ENCODE measurements at regions not wholly inside any gene's neighbourhood (a gene's known extent, or its start where the extent isn't known, plus 50 kb on each side); places are given as distances from the start of the nearest gene placed in this dataset.
"Not testable (repeated sequence)": the region's sequence is repeated elsewhere in the genome, so short reads cannot be mapped to it uniquely, and the experiment has no call there.

DNA sequence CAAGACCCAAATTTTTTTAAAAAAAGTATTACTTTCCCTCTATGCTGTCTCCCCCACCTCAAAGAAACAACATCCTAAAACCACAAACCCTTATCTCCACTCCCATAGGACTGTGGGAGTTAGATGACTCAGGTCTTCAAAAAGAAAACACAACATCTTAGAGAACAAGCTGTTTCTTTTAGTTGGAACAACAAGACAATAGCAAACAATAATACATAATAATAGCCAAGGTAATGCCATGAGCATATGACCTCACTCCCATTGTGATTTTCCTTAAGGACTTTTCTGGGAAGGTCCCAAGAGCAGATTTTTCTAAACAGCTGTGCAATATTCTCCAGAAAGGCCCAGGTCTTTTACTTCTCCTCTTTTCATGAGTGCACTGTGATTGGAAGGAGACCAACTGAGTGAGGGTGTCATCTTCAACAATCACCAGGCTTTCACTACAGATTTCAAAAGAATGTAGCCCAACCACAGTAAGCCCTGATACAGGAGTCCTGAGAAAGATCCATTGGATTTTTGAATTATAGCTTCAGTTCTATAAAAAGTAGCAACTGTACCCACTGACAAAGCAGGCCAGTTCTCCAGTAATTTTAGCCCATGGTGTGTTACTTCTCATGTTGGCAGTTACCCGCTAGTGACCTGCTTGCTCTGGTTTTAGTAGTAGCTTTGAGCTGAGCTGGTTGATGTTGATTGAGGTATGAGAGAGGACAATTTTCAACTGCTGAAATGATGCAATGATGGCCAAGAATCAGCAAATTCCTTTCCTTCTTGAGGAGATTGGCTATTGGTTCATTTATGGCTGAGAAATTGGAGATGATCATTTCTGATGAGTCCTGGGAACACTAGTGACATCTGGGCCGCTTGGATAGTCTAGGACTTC lies 144.5 kb upstream of the TCF4 start:
- DNase-seq (ENCODE audit: low spot score): no peak

DNA sequence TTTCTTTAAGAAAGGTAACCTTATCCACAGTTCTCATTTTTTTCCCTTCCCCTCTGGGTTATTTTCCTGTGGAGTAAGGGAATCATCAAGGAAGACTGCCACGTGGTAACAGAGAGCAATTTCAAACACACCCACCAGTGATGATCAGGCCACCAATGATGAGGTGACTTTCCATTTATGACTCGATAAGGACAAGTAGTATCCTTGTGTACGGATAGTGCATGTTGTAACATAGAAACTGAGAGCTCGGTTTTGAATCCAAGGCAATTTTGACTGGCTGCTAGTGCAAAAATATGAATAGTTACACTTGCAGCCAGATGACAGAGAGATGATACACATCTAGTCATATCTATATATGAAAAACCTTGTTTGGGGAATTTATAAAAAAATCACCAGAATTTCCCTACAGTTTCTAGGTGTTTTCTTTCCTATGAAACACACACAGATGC lies 143.6 kb upstream of the TCF4 start:
- no peak for DNase-seq (ENCODE audit: low spot score)

DNA sequence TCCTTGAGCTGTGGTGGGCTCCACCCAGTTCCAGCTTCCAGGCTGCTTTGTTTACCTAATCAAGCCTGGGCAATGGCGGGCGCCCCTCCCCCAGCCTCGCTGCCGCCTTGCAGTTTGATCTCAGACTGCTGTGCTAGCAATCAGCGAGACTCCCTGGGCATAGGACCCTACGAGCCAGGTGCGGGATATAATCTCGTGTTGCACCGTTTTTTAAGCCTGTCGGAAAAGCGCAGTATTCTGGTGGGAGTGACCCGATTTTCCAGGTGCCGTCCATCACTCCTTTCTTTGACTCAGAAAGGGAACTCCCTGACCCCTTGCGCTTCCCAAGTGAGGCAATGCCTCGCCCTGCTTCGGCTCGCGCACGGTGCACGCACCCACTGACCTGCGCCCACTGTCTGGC lies 133.0 kb upstream of the TCF4 start:
- DNase-seq (ENCODE audit: low spot score): not testable (repeated sequence)

DNA sequence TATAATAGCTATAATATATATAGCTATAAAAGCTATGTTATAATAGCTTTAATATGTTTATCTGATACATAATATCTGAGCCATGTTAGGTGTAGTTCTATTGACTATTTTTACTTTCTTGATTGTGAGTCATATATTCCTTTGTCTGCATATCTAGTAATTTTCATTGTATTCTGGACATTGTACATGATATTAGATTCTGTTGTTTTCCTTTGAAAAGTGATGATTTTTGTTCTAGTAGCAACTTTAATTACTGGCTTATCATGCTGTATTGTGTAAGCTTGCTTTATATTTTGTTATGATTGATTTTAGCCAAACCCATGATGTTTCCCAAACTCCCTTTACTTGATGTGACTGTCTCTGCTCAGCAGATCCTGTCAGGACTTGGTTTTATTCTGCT lies 125.7 kb upstream of the TCF4 start:
- DNase-seq (ENCODE audit: low spot score): no peak

DNA sequence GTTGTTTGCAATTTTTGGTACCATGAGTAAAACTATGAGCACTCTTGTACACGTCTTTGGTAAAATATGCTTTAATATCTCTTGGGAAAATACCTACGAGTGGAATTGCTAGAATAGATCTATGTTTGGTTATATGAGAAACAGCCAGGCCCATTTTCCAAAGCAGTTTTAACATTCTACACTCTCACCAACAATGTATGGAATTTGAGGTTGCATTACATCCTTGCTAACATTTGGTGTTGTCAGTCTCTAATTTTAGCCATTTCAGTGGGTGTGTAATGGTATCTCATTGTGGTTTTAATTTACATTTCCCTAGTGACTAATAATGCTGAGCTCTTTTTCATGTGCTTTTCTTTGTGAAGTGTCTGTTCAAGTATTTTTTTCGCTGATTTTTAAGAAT lies 118.9 kb upstream of the TCF4 start:
- no peak for DNase-seq (ENCODE audit: low spot score)

DNA sequence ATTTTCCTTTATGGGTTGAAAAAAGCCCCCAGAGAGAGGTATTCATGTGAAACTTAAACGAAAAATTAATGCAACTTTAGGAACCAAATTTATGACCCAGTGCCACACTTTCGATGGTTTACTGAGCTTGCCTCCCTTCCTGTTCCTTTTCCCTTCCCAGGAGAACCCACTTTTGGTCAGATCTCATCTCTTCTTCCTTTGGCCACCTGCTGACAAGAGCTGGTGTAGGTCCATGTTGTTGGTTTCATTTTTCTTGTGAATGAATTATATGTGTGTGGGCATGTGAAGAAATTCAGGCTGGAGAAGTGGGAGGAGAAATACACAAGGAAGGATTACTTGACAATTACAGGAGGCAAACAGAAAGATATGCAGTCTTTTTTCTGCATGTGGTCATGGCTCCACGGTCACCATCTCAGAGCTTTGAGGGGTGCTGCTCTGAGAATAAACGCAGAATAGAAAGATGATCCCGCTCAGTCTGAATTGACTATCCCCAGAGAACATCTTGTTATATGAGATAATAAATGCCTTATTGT lies 111.3 kb upstream of the TCF4 start:
- DNase-seq (ENCODE audit: low spot score): no peak

DNA sequence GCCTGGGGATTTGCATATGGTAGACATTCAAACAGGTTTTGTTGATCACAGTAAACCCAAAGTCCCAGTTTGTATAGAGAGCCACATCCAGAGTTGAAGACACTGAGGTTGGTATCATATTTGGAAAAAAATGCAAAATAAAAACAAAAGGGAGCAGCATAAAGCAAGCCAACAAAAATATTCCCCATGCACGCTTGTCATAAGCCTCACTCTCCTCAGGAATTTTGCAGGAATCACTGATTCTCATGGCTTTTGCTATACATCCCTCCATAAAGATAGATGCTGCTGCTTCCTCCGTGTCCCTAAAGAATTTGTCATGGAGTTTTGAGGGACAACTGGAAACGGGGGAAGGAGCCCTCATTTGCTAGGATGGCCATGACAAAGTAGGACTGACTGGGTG lies 108.8 kb upstream of the TCF4 start:
- no peak for DNase-seq (ENCODE audit: low spot score)

DNA sequence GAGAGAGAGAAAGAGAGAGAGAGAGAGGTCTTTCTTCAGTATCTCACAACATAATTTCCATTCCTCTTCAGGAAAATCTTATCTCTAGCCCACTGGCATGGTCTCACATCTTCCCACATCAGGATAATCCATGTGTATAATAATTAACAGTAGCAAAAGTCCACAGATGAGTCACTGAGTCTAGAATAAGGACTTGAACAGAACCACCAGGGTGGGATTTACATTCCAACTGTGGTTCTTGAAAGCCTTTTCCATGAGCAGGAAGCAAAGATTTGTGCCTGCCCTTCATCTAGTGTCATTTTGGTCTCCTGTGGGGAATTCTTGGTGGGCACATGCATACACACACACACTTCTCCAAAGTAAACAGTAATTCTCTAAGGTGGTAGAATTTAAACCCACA lies 107.1 kb upstream of the TCF4 start:
- no peak for DNase-seq (ENCODE audit: low spot score)

DNA sequence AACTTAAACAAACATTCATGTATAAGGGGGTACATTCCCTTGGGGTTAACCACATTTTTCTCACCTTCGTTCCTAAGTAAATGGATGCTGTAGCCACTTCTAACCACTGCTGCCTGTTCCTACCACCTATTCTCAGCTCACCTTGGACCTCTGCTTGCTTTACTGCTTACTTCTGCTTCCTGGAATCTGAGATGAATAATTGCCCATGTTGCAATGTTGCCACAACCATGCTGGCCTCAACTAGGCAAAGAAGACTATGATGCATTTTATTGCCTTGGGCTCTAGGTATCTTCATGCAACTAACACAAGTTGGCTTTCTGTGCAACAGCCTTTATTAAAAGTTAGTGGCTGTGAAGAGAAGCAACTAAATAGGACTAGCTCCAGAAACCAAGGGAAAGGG lies 106.3 kb upstream of the TCF4 start:
- DNase-seq (ENCODE audit: low spot score): no peak

DNA sequence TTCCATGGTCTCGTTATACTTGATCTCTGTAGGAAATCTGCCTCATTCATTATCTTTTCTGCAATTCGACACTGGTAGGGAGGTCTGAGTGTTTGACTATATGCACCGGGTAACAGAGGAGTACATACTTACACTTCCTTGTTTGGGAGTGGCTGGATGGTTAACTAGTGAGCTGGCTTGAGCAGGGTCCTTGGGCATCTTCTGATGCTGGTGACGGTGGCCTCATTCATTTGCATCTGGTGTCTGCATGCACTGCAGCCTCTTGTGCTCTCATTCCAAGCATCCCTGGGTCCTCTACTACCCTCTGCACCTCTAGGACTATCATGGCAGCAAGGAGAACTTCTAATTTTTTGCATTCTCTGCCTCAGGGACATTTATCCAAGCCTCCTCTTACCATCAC lies 100.0 kb upstream of the TCF4 start:
- no peak for DNase-seq (ENCODE audit: low spot score)

DNA sequence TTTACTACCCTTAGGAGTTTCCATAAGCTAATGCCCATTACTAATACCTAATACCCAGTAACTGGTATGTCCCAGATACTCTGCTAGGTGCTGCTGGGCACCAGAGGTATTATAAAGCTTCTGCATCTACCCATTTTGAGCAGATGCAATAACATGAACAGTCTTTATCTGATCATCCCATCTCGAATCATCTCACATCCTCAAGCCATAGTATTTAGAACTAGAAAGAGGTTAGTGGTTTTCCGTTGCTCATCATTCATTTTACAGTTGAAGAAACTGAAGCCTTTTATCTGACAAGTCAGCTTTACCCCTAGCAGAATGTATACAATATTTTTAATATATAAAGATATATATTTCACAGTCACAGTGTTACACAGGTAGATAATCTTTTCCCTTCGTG lies 99.1 kb upstream of the TCF4 start:
- DNase-seq (ENCODE audit: low spot score): no peak

DNA sequence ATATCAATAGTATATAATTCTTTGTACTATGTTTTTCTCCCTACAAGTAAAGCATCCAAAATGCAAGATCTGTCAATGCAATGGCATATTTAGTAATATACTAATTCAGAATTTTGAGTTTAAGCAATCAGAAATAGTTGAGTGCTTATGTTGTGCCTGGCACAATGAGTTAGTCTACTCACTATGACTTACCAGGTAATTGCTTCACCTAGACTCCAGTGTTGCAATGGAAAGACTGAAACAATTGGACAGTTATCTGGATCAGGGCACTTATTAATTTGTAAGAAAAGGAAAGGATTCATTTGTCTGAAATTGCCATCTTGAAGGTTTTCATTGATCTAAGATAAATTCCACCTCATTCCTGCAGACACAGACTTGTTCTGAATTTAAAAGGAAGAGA lies 97.6 kb upstream of the TCF4 start:
- DNase-seq (ENCODE audit: low spot score): no peak

DNA sequence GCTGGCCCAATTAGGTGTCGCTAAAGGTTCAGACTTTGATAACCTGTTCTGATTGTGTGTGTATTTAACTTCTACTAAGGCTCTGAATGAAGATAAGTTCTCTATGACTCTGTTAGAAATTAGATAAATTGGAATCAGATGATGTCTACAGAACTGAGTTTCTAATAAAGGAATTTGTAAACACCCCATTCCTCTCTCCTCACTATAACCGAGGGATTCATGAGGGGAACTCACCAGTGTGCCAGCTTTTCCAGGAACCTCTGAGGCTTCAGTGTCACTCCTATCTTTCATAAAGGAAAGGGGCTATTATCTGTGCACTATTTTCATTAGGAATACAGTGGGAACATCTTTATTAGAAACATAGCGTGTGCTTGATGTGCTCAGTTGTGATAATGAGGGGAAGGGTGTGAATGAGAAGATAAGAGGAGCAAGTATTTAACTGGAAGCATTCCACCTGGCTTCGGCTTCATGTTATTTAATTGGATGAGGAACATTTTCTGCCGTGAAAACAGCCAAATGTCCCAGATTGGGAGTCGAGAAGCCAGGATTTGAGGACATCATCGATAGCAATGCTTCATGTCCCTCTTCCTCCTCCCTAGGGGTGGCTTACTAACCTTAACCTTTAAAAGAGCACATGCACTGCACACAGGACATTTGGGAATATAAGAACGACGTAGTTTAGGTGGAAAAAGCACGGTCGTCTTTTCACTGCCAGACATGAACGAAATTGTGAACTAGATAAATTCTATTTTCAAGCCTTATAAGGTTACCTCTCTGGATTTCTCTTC lies 84.8 kb upstream of the TCF4 start:
- DNase-seq (ENCODE audit: low spot score): no peak

DNA sequence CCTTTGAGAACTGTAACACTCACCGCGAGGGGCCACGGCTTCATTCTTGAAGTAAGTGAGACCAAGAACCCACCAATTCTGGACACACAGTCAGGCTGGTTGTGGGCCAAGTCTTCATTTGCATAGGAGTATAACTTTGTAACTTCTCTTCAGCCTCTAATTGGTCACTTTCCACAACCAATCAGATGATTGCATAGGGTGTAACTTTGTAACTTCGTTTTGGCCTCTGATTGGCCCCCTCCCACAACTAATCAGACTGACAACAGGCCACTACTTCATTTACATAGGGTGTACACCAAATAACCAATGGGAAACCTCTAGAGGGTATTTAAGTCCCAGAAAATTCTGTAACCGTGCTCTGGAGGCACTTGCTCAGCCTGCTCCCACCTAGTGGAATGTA lies 77.5 kb upstream of the TCF4 start:
- DNase-seq (ENCODE audit: low spot score): no peak

DNA sequence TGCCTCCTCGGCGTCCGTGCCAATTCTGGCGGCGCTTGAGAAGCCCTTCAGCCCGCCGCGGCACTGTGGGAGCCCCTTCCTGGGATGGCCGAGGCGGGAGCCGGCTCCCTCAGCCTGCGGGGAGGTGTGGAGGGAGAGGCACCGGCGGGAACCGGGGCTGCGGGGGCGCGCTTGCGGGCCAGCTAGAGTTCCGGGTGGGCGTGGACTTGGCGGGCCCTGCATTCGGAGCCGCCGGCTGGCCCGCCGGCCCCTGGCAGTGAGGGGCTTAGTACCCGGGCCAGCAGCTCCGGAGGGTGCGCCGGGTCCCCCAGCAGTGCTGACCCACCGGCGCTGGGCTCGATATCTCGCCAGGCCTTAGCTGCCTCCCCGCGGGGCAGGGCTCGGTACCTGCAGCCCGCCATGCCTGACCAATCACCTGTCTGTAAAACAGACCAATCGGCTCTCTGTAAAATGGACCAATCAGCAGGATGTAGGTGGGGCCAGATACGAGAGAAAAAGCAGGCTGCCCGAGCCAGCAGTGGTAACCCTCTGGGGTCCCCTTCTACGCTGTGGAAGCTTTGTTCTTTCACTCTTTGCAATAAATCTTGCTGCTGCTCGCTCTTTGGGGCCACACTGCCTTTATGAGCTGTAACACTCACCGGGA lies 76.9 kb upstream of the TCF4 start:
- not testable (repeated sequence) for DNase-seq (ENCODE audit: low spot score)

DNA sequence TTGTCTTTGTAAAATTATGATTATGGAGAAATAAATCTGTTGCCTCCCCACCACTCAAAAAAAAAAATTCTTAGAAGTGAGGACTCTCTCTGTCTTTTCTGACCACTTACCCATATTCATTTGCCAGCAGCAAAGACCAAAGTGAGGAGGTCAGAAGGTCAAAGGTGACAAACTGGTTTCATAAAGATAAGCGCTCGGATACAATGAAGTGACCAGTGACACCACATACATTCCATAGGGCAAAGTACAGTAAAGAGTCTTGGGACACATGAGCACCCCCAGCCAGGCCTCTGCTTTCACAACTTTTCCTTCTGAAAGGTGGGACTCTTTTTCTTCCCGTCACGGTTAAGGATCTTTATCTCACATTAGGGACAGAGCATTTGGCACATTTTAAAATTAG lies 75.9 kb upstream of the TCF4 start:
- no peak for DNase-seq (ENCODE audit: low spot score)

DNA sequence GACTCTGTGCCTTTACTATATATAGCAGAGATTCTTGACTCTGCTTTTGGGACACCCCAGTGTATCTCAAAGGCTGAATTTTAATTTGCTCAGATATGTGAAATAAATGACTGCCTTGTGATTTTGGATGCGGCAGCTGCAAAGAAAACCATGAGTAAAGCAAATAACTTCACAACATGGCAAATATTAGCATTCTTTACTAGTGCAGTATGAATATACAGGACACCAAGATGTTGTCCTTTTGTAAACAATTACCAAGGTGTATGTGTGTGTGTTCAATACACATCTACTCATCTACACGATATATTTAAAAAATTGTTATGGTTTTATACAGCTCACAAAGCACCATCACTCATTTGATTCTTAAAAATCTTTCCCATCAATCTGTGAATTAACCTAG lies 70.6 kb upstream of the TCF4 start:
- DNase-seq (ENCODE audit: low spot score): no peak

DNA sequence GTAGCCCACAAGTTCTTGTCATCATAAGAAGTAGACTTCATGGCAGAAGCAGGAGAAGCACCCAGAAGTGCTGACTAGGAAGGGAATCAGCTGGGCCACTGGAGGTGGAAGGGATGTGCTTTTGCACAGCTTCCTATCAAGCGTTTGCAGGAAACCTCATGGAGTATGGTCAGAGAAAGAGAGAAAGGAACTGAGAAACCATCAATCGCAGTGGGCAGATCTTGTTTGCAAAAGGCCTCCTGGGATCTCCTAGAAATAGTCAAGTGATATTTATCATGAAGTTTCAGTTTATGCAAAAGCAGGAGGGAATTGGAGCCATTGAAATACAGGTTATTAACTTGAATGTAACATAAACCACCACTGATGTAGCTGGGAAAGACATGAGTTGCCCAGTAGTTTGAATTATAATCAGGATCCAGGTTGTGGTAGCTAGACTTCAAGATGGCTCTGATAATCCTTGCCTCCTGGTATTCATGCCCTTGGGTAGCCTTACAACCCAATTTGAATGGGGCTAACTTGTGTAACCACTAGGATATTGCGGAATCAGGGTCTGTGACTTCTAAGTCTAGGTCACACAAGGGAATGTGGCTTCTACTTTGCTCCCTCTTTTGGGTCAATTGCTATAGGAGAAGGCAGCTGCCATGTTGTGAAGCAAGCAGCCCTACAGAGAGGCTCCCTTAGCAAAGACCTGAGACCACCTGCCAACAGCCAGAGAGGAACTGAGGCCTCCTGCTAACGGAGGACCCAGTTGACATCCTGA lies 69.8 kb upstream of the TCF4 start:
- no peak for DNase-seq (ENCODE audit: low spot score)

DNA sequence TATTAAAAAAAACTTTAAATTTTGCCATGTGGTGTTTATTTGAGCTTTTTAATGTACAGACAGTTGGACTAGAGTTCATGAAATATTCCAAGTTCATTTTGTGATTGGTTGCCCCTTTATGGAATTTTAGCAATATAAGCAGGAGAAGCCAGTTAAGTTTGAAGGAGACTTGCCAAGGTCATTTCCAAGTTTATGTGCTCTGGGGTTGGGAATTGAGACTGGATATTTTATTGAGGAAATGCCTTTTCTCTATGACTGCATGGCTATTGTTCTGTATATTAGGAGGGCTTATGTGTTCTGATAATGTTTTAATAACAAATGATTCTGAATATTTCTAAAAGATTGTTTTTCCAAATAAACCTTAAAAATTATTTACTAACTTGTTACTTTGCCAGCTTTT lies 67.0 kb upstream of the TCF4 start:
- no peak for DNase-seq (ENCODE audit: low spot score)

DNA sequence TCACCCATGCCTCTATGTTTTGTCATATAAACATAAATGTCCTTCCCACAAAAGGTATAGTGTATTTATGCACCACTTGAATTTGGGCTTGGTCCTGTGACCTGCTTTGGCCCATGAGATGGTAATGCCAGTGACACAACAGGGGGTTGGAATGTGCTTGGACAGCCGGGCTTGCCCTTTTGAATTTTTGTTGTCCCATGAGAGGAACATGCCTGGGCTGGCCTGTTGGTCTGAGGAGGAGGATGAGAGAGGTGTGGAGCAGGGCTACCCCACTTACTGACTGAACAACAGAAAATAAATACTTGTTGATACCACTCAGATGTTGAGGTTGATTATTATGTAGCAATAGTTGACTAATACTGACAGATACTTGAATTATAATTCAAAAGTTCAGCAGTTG lies 63.2 kb upstream of the TCF4 start:
- no peak for DNase-seq (ENCODE audit: low spot score)

DNA sequence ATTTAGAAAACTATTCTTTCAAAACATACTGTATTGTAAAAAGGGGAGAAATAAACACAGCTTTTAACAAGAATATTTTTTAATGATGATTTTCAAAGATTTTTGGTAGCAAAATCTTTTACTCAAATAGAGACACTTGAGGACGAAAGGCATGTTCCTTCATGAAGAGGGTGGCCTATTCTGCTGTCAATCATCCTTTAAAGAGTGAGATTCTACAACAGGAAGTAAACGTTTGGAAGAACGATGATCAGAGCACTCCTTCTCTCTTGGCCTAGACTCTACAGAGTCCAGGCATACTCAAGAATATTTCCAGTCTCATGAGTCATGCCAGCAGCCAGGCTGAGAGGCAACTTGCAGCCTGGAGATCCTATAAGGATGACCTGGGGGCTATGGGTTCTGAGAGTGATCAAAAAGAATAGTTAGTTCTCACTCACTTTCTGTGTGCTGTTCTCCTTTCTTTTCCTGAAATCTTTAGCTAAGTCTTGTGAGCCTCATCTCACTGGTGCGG lies 62.4 kb upstream of the TCF4 start:
- DNase-seq (ENCODE audit: low spot score): no peak

DNA sequence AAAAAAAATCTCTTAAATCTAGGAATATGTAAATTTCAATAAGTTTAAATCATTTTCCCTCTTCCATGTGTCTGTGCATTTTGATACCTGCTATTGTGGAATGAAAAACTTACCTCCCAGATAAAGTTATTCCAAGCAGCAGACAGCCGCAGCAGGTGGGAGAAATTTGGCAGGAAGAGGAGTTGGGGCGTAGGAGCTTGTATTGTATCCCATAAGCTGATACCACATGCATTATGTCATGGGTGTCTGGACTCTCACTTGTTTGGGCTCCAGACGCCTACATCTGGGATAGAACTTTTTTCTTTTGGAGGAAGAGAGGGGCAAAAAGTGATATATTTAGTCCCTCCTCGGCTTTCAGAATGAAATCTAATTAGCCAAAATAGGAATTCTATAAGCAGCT lies 59.3 kb upstream of the TCF4 start:
- no peak for DNase-seq (ENCODE audit: low spot score)

Measured in LoVo (cell line).